SH-SY5Y (cell line): ENCODE measurements at regions not wholly inside any gene's neighbourhood (a gene's known extent, or its start where the extent isn't known, plus 50 kb on each side); places are given as distances from the start of the nearest gene placed in this dataset.

Experiments used
- GATA2 ChIP-seq: IDR thresholded peaks from 2 replicates; pipeline ENCODE4 v1.6.1; 2011; ENCODE audit warnings: mild to moderate bottlenecking, low read depth, low read length
- GATA3 ChIP-seq: IDR thresholded peaks from 2 replicates; pipeline ENCODE4 v1.6.1; 2011; ENCODE audit warnings: low read depth, mild to moderate bottlenecking, low read length, moderate library complexity

DNA sequence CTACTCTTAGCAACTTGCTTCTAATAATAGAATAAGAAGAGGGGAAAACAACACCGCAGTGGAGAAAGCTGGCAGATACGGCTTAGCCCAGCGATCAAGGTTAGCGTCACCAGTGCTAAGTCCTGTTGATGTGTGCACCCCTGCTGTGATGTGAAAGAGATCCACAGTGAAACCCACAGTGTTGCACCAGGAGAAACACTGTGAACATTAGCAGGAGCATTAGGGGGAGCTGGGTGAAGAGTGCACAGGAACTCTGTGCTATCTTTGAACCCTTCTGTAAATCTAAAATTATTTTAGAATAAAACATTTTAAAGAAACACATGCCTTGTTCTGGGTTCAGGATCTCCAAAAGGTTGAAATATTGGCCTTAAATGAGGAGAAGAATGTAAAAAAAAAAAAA, 154.1 kb upstream of the UNC5B start:
- TF ChIP-seq GATA2: no peak
- no peak for TF ChIP-seq GATA3
